Loucy (cell line): ENCODE measurements at regions not wholly inside any gene's neighbourhood (a gene's known extent, or its start where the extent isn't known, plus 50 kb on each side); places are given as distances from the start of the nearest gene placed in this dataset.

Experiments used
- H2AFZ ChIP-seq: fragments of 200-600 bp; sonication (generic); 2 replicates; pipeline ENCODE4 v1.6.0; 2016; ENCODE audit warnings: antibody characterized with exemption, mild to moderate bottlenecking, low read length, moderate library complexity
- H3F3A ChIP-seq: fragments of 200-600 bp; 2 replicates; pipeline ENCODE4 v1.6.0; 2016; ENCODE audit warnings: antibody characterized with exemption, low read depth, mild to moderate bottlenecking
- H3K27me3 ChIP-seq: fragments of 200-600 bp; sonication (generic); 2 replicates; pipeline ENCODE4 v1.6.1; 2014; ENCODE audit warnings: low read length, mild to moderate bottlenecking; ENCODE audit not compliant: insufficient read depth, poor library complexity, severe bottlenecking
- H3K36me3 ChIP-seq: fragments of 200-600 bp; sonication (generic); 2 replicates; pipeline ENCODE4 v1.6.1; 2016; ENCODE audit warnings: low read length; ENCODE audit not compliant: insufficient read depth
- H3K4me1 ChIP-seq: fragments of 200-600 bp; sonication (generic); 2 replicates; pipeline ENCODE4 v1.5.1; 2014; ENCODE audit warnings: low read length, mild to moderate bottlenecking; ENCODE audit not compliant: insufficient read depth, poor library complexity, severe bottlenecking
- H3K4me2 ChIP-seq: fragments of 200-600 bp; sonication (generic); 2 replicates; pipeline ENCODE4 v1.6.0; 2014; ENCODE audit warnings: antibody characterized with exemption, low read length, low read depth, mild to moderate bottlenecking; ENCODE audit not compliant: poor library complexity, severe bottlenecking
- H3K4me3 ChIP-seq: fragments of 200-600 bp; sonication (generic); 2 replicates; pipeline ENCODE4 v1.5.1; 2014; ENCODE audit warnings: low read length, mild to moderate bottlenecking, mixed read lengths; ENCODE audit not compliant: poor library complexity, severe bottlenecking
- H3K79me2 ChIP-seq: fragments of 200-600 bp; sonication (generic); 2 replicates; pipeline ENCODE4 v1.6.1; 2014; ENCODE audit warnings: low read length; ENCODE audit not compliant: insufficient read depth
- H3K9ac ChIP-seq: fragments of 200-600 bp; sonication (generic); 2 replicates; pipeline ENCODE4 v1.6.0; 2014; ENCODE audit warnings: mild to moderate bottlenecking, low read depth, low read length, moderate library complexity; ENCODE audit not compliant: poor library complexity, severe bottlenecking
- H3K9me2 ChIP-seq: fragments of 200-600 bp; sonication (generic); replicated peaks from 2 replicates; pipeline ENCODE4 v1.6.1; 2016; ENCODE audit warnings: low read depth, low read length, mixed read lengths
- H3K9me3 ChIP-seq: fragments of 200-600 bp; sonication (generic); 2 replicates; pipeline ENCODE4 v1.6.1; 2014; ENCODE audit warnings: mild to moderate bottlenecking, antibody characterized with exemption, low read length, low read depth; ENCODE audit not compliant: insufficient read depth
- H4K20me1 ChIP-seq: fragments of 200-600 bp; sonication (generic); 2 replicates; pipeline ENCODE4 v1.6.0; 2014; ENCODE audit warnings: antibody characterized with exemption, low read length, mild to moderate bottlenecking; ENCODE audit not compliant: insufficient read depth, poor library complexity, severe bottlenecking
- EZH2phosphoT487 ChIP-seq: fragments of 200-600 bp; IDR thresholded peaks from 2 replicates; pipeline ENCODE4 v1.6.1; 2018; ENCODE audit warnings: antibody characterized with exemption, mild to moderate bottlenecking, moderate library complexity, borderline replicate concordance
- TF ChIP-seq, protein P1 (sequence below): fragments of 200-600 bp; sonication (generic); conservative IDR thresholded peaks from 2 replicates; pipeline ENCODE4 v1.5.1; 2014; ENCODE audit warnings: mild to moderate bottlenecking, antibody characterized with exemption, low read length

DNA sequence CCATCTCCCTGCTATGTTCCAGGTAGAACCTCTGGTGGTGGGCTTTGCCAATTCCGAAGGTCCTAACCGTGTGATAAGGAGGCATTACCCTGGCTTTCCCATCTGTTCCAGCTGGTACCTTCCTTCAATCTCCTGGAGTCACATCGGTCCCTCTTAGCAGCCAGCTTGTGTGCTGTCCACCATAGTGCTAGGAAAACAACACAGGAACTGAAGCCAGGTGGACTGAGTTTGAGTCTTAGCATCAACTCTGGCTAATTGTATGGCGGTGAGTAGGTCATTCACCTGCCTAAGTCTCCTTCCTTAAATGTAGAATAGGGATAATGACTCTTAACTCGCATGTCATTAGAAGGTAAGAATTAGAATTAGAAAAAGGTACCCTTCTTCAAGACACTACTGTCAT is 159.6 kb upstream of the E2F8 start:
- Histone ChIP-seq H3K27me3 (peaks cover 39% of the 10 kb centered on the region), H3K4me1 (no peaks in the 10 kb centered on the region), H3K4me3 (no peak overlapping the region), H3F3A (no peaks in the 10 kb centered on the region), H4K20me1 (no peaks in the 10 kb centered on the region), H3K79me2 (no peaks in the 10 kb centered on the region), H3K9ac (no peak overlapping the region), H3K9me3 (no peaks in the 10 kb centered on the region), H3K36me3 (no peaks in the 10 kb centered on the region), H3K4me2 (no peak overlapping the region), H3K9me2 (no peaks in the 10 kb centered on the region), H2AFZ (no peak overlapping the region)
- TF ChIP-seq, protein P1, sequence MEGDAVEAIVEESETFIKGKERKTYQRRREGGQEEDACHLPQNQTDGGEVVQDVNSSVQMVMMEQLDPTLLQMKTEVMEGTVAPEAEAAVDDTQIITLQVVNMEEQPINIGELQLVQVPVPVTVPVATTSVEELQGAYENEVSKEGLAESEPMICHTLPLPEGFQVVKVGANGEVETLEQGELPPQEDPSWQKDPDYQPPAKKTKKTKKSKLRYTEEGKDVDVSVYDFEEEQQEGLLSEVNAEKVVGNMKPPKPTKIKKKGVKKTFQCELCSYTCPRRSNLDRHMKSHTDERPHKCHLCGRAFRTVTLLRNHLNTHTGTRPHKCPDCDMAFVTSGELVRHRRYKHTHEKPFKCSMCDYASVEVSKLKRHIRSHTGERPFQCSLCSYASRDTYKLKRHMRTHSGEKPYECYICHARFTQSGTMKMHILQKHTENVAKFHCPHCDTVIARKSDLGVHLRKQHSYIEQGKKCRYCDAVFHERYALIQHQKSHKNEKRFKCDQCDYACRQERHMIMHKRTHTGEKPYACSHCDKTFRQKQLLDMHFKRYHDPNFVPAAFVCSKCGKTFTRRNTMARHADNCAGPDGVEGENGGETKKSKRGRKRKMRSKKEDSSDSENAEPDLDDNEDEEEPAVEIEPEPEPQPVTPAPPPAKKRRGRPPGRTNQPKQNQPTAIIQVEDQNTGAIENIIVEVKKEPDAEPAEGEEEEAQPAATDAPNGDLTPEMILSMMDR, result no peak
- no peak for TF ChIP-seq EZH2phosphoT487

DNA sequence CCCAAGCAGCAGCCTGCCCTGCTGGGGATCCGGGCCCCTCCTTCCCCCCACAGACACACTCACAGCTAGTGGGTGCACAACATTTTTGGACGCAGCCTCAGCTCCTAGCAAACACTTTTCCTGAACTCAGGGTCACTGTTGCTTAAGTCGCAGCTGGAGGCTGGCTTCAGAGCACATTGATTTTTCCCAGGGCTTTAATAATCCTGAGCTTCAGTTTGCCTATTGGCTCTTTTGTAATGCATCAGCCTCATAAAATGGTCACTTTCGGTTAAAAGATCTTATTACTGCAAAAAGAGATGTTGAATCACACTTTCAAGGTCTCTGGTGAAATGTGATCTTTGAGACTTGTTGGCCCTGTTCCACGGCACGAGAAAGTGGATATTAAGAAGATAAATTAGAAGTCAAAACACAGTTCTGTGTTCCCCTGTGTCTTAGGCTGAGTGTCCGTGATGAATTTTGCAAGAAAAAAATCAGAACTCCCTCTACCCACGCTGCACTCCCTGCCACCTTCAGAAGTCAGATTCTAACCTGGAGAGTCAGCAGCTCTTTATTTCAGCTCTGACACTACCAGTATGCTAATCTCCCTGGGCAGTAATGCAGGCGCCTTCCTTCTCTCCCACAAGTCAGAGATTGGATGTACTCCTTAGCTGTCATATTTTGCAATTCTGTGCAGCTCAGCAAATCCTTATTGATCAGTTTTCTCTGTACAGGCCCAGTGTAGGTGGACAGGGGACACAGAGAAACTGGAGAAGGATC is 158.2 kb upstream of the E2F8 start:
- Histone ChIP-seq H3K4me3 (no peak overlapping the region), H4K20me1 (no peaks in the 10 kb centered on the region), H3F3A (no peaks in the 10 kb centered on the region; the same call in 1 of the 2 replicates), H3K27me3 (peaks cover 41% of the 10 kb centered on the region), H2AFZ (no peak overlapping the region), H3K9me3 (no peaks in the 10 kb centered on the region), H3K4me2 (no peak overlapping the region), H3K4me1 (peaks cover 12% of the 10 kb centered on the region), H3K79me2 (no peaks in the 10 kb centered on the region), H3K9ac (no peak overlapping the region), H3K9me2 (no peaks in the 10 kb centered on the region), H3K36me3 (no peaks in the 10 kb centered on the region)
- TF ChIP-seq EZH2phosphoT487, result no peak
- TF ChIP-seq, protein P1, result no peak

- TF ChIP-seq EZH2phosphoT487, result no peak
- TF ChIP-seq, protein P1, result no peak
- no peak overlapping the region for H3K4me3 ChIP-seq
- no peaks in the 10 kb centered on the region; the same call in 1 of the 2 replicates for H3F3A ChIP-seq
- H3K9ac ChIP-seq, result no peak overlapping the region
- H3K9me2 ChIP-seq, result no peaks in the 10 kb centered on the region
- H3K27me3 ChIP-seq, result peaks cover 46% of the 10 kb centered on the region
- H2AFZ ChIP-seq, result no peak overlapping the region
- H3K4me1 ChIP-seq, result peaks cover 14% of the 10 kb centered on the region
- no peaks in the 10 kb centered on the region for H4K20me1 ChIP-seq
- no peak overlapping the region for H3K4me2 ChIP-seq
- no peaks in the 10 kb centered on the region for H3K36me3 ChIP-seq
- H3K79me2 ChIP-seq, result no peaks in the 10 kb centered on the region
- H3K9me3 ChIP-seq, result no peaks in the 10 kb centered on the region
Observed at GRCh38 chr11:19398273-19398672, 157.5 kb upstream of the E2F8 start.
